Upper lobe of left lung (tissue), 6 donors: ENCODE measurements at regions not wholly inside any gene's neighbourhood (a gene's known extent, or its start where the extent isn't known, plus 50 kb on each side); places are given as distances from the start of the nearest gene placed in this dataset.

Experiments used
- ATAC-seq, 2 donors: fragments of 200-7000 bp; cut with Tn5 transposase; one replicate each; pipeline ENCODE4 v1.9.1; 2022; ENCODE audit warnings: mild to moderate bottlenecking in 2 of 2, moderate library complexity in 2 of 2; ENCODE audit not compliant: low FRiP score in 2 of 2
- DNase-seq, 2 donors: peaks; one replicate each; pipeline ENCODE4 v3.0.0-alpha.2; 2019 to 2020
- H3K27ac ChIP-seq, 4 donors: fragments of 200-600 bp; sonication (generic); one replicate each; pipeline ENCODE4 v1.5.1; 2016 to 2019
- H3K27me3 ChIP-seq, 4 donors: fragments of 200-600 bp; sonication (generic); one replicate each; pipeline ENCODE4 v1.5.1; 2017 to 2019
- H3K36me3 ChIP-seq, 4 donors: fragments of 200-600 bp; sonication (generic); one replicate each; pipeline ENCODE4 v1.5.1; 2016 to 2019
- H3K4me1 ChIP-seq, 4 donors: fragments of 200-600 bp; sonication (generic); one replicate each; pipeline ENCODE4 v1.5.1; 2018 to 2019
- H3K4me3 ChIP-seq, 4 donors: fragments of 200-600 bp; sonication (generic); one replicate each; pipeline ENCODE4 v1.5.1; 2017 to 2019; ENCODE audit warnings: mild to moderate bottlenecking in 2 of 4, moderate library complexity in 1 of 4
- H3K9me3 ChIP-seq, 4 donors: fragments of 200-600 bp; sonication (generic); one replicate each; pipeline ENCODE4 v1.5.1; 2018 to 2019
- EP300 ChIP-seq, 4 donors: sonication (generic); formaldehyde crosslinking; IDR thresholded peaks; one replicate each; pipeline ENCODE4 v1.5.1; 2017; ENCODE audit warnings: antibody characterized with exemption in 4 of 4, control low read depth in 2 of 4
- POLR2A ChIP-seq, 4 donors: fragments of 450-650 bp; IDR thresholded peaks; one replicate each; pipeline ENCODE4 v1.5.1; 2016 to 2017; ENCODE audit warnings: antibody characterized with exemption in 4 of 4, mild to moderate bottlenecking in 2 of 4
- POLR2AphosphoS5 ChIP-seq, 2 donors: sonication (generic); formaldehyde crosslinking; IDR thresholded peaks; one replicate each; pipeline ENCODE4 v1.5.1; 2017; ENCODE audit warnings: antibody characterized with exemption in 2 of 2
- WGBS, 2 donors: methylation state at CpG; one replicate each; pipeline ENCODE4 v1.1.5; 2017 to 2018; 5-methylcytosine and 5-hydroxymethylcytosine counted together
- TF ChIP-seq, protein P1 (sequence below), 6 experiments: fragments of 450-650 bp in 4 of 6; fragments of 200-600 bp in 2 of 6; sonication (generic) in 2 of 6; IDR thresholded peaks; one replicate each; pipeline ENCODE4 v1.5.1; 2016 to 2019; ENCODE audit warnings: antibody characterized with exemption in 6 of 6
- donor health status: DM: no; HTN: no; CAD: no; lungs with moderate emphysema.
- donor health status: DM: no; HTN: yes; CAD: no; lungs with severe emphysema.

- Histone ChIP-seq H3K27me3 (no peaks in the 10 kb centered on the region), H3K9me3 (no peaks in the 10 kb centered on the region), H3K4me3 (no peak overlapping the region), H3K36me3 (no peaks in the 10 kb centered on the region), H3K27ac (no peak overlapping the region), H3K4me1 (no peaks in the 10 kb centered on the region)
- ATAC-seq (no peak), DNase-seq (no peak)
- TF ChIP-seq POLR2AphosphoS5 (IDR thresholded peaks at IDR 0.05), result no peak
- WGBS, 2 donors, result 49 to 75% methylated on average over 4 of the region's 4 CpGs
These were observed 127.0 kb upstream of the MAN1A1 start for GRCh38 chr6:119476554-119476953.

DNA sequence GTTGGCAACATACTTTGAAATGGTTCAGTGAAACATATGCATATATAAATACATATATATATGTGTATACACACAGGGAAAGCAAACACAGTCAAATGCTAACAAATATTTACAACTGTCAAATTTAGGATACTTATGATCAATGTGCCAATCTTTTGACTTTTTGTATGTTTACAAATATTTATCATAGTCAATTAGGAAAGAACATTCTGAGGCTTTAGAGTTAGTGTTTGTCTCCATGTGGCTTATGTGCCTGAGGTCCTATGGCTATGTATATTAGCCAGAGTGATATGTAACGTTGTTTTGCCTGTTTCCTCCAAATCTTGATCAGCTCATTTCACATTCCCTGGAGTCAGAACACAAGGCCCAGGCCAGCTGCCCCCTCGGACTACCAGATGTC lies 126.5 kb upstream of the MAN1A1 start:
- no peak for ATAC-seq
- H3K27ac ChIP-seq, result no peak overlapping the region
- WGBS, 2 donors, result 42 to 55% methylated on average over 2 of the region's 2 CpGs

DNA sequence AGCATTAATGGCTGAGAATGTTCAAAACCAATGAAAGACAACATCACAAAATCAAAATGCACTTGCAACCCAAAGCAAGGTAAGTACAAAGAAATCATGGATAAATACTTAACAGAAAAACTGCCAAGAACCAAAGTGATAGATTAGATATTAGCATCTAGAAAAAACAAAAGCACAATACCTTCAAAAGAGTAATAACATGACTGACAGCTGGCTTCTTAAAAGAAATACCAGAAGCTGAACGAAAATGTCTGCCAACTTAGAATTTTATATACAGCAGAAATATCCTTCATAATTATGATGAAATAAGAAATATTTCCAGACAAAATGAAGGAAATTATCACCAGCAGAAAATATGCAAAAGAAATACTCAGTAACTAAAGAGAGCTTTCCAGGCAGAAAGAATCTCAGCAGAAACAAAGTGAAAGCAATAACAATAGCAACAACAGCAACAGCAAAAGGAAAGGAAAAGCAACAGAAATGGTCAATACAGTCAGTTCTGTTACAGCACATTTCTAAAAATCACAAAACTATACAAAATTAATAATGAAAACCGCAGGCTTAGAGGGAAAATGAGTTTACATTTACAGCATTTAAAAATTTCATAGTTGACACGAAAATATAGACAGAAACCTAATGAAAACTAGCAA lies 121.5 kb upstream of the MAN1A1 start:
- 44 to 56% methylated on average over 2 to 3 of the region's 3 CpGs for WGBS, 2 donors
- peaks cover 0 to 3% (median 0%) of the 10 kb centered on the region in 4 donors for H3K4me1 ChIP-seq
- TF ChIP-seq, protein P1, sequence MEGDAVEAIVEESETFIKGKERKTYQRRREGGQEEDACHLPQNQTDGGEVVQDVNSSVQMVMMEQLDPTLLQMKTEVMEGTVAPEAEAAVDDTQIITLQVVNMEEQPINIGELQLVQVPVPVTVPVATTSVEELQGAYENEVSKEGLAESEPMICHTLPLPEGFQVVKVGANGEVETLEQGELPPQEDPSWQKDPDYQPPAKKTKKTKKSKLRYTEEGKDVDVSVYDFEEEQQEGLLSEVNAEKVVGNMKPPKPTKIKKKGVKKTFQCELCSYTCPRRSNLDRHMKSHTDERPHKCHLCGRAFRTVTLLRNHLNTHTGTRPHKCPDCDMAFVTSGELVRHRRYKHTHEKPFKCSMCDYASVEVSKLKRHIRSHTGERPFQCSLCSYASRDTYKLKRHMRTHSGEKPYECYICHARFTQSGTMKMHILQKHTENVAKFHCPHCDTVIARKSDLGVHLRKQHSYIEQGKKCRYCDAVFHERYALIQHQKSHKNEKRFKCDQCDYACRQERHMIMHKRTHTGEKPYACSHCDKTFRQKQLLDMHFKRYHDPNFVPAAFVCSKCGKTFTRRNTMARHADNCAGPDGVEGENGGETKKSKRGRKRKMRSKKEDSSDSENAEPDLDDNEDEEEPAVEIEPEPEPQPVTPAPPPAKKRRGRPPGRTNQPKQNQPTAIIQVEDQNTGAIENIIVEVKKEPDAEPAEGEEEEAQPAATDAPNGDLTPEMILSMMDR (IDR thresholded peaks at IDR 0.05), result no peak
- no peak for TF ChIP-seq POLR2A (IDR thresholded peaks at IDR 0.05)
- TF ChIP-seq POLR2AphosphoS5 (IDR thresholded peaks at IDR 0.05), result no peak
- no peak for TF ChIP-seq EP300 (IDR thresholded peaks at IDR 0.05)
- no peaks in the 10 kb centered on the region for H3K36me3 ChIP-seq
- ATAC-seq, result no peak
- no peaks in the 10 kb centered on the region for H3K27me3 ChIP-seq
- no peak overlapping the region for H3K4me3 ChIP-seq
- DNase-seq, result no peak
- H3K27ac ChIP-seq, result no peak overlapping the region
- H3K9me3 ChIP-seq, result no peaks in the 10 kb centered on the region

More for the DNA sequence above, 126.5 kb upstream of the MAN1A1 start:
- TF ChIP-seq POLR2AphosphoS5 (IDR thresholded peaks at IDR 0.05), result no peak
- TF ChIP-seq POLR2A (IDR thresholded peaks at IDR 0.05), result no peak
- no peak overlapping the region for H3K4me3 ChIP-seq
- no peaks in the 10 kb centered on the region for H3K36me3 ChIP-seq
- H3K9me3 ChIP-seq, result no peaks in the 10 kb centered on the region
- no peaks in the 10 kb centered on the region for H3K4me1 ChIP-seq
- no peak for DNase-seq
- no peaks in the 10 kb centered on the region for H3K27me3 ChIP-seq

- TF ChIP-seq POLR2A (IDR thresholded peaks at IDR 0.05) (no peak), EP300 (IDR thresholded peaks at IDR 0.05) (no peak), POLR2AphosphoS5 (IDR thresholded peaks at IDR 0.05) (no peak)
- TF ChIP-seq, protein P1 (IDR thresholded peaks at IDR 0.05), result no peak
- ATAC-seq (peak in 1 of 2 donors; percentile 52), DNase-seq (no peak)
- Histone ChIP-seq H3K9me3 (no peaks in the 10 kb centered on the region), H3K27ac (peak overlapping the region in 2 of 4 donors; percentile 12 to 49), H3K36me3 (no peaks in the 10 kb centered on the region), H3K4me3 (peak overlapping the region in 2 of 4 donors; percentile 7 to 19), H3K4me1 (peaks cover 0 to 3% (median 0%) of the 10 kb centered on the region in 4 donors), H3K27me3 (no peaks in the 10 kb centered on the region)
- 56 to 59% methylated on average over 2 of the region's 2 CpGs for WGBS, 2 donors
These were observed 118.0 kb upstream of the MAN1A1 start for GRCh38 chr6:119467488-119468081.

- Histone ChIP-seq H3K4me1 (peaks cover 0 to 3% (median 0%) of the 10 kb centered on the region in 4 donors), H3K36me3 (no peaks in the 10 kb centered on the region), H3K27me3 (no peaks in the 10 kb centered on the region), H3K9me3 (no peaks in the 10 kb centered on the region), H3K4me3 (no peak overlapping the region), H3K27ac (no peak overlapping the region)
- ATAC-seq, result no peak
- TF ChIP-seq POLR2AphosphoS5 (IDR thresholded peaks at IDR 0.05) (no peak), POLR2A (IDR thresholded peaks at IDR 0.05) (no peak)
- no peak for DNase-seq
- WGBS, 2 donors, result 95 to 97% methylated on average over 2 of the region's 2 CpGs
These were observed 116.7 kb upstream of the MAN1A1 start for GRCh38 chr6:119466226-119466625.

- H3K27ac ChIP-seq, result no peak overlapping the region
- no peak for ATAC-seq
- H3K36me3 ChIP-seq, result no peaks in the 10 kb centered on the region
- TF ChIP-seq POLR2AphosphoS5 (IDR thresholded peaks at IDR 0.05) (no peak), EP300 (IDR thresholded peaks at IDR 0.05) (no peak), POLR2A (IDR thresholded peaks at IDR 0.05) (no peak)
- TF ChIP-seq, protein P1 (IDR thresholded peaks at IDR 0.05), result no peak
- no peaks in the 10 kb centered on the region for H3K27me3 ChIP-seq
- H3K4me1 ChIP-seq, result peaks cover 0 to 3% (median 0%) of the 10 kb centered on the region in 4 donors
- 79 to 81% methylated on average over 4 of the region's 4 CpGs for WGBS, 2 donors
- no peak overlapping the region for H3K4me3 ChIP-seq
- DNase-seq, result no peak
- H3K9me3 ChIP-seq, result no peaks in the 10 kb centered on the region
These were observed 113.6 kb upstream of the MAN1A1 start for GRCh38 chr6:119463081-119463626.
